NCI-H2107 (cell line): ENCODE measurements at regions not wholly inside any gene's neighbourhood (a gene's known extent, or its start where the extent isn't known, plus 50 kb on each side); places are given as distances from the start of the nearest gene placed in this dataset.
"Not testable (repeated sequence)": the region's sequence is repeated elsewhere in the genome, so short reads cannot be mapped to it uniquely, and the experiment has no call there.

Experiments
- DNase-seq: peaks from one replicate; lab custom pipeline; 2025; lab: John Stamatoyannopoulos, UW

GRCh38 chr16:80123189-80123588, 417.6 kb upstream of the DYNLRB2 start:
- DNase-seq = no peak

- DNase-seq = no peak
These were observed 418.7 kb upstream of the DYNLRB2 start for GRCh38 chr16:80122115-80122514.

- DNase-seq = no peak
These were observed 419.3 kb upstream of the DYNLRB2 start for GRCh38 chr16:80121522-80121909.

- no peak for DNase-seq
These were observed 419.8 kb upstream of the DYNLRB2 start for GRCh38 chr16:80120899-80121521.

GRCh38 chr16:80117556-80118130, 423.1 kb upstream of the DYNLRB2 start:
- no peak for DNase-seq

- DNase-seq = no peak
These were observed 424.1 kb upstream of the DYNLRB2 start for GRCh38 chr16:80116711-80117110.

GRCh38 chr16:80114699-80115098, 426.1 kb upstream of the DYNLRB2 start:
- DNase-seq = no peak

GRCh38 chr16:80113873-80114574, 426.8 kb upstream of the DYNLRB2 start:
- DNase-seq = no peak

- DNase-seq = no peak
These were observed 431.2 kb upstream of the DYNLRB2 start for GRCh38 chr16:80109581-80109980.

GRCh38 chr16:80107900-80108299, 432.9 kb upstream of the DYNLRB2 start:
- no peak for DNase-seq

- DNase-seq = no peak
These were observed 435.0 kb upstream of the DYNLRB2 start for GRCh38 chr16:80105751-80106150.

GRCh38 chr16:80105160-80105559, 435.6 kb upstream of the DYNLRB2 start:
- no peak for DNase-seq

- no peak for DNase-seq
These were observed 436.4 kb upstream of the DYNLRB2 start for GRCh38 chr16:80104401-80104800.

GRCh38 chr16:80103463-80103862, 437.3 kb upstream of the DYNLRB2 start:
- DNase-seq = no peak

- DNase-seq = no peak
These were observed 439.8 kb upstream of the DYNLRB2 start for GRCh38 chr16:80100846-80101451.

GRCh38 chr16:80100186-80100585, 440.6 kb upstream of the DYNLRB2 start:
- DNase-seq = no peak

- no peak for DNase-seq
These were observed 443.7 kb upstream of the DYNLRB2 start for GRCh38 chr16:80097098-80097497.

- DNase-seq = no peak
These were observed 448.1 kb upstream of the DYNLRB2 start for GRCh38 chr16:80092681-80093080.

- DNase-seq = not testable (repeated sequence)
These were observed 449.3 kb upstream of the DYNLRB2 start for GRCh38 chr16:80091453-80091852.

GRCh38 chr16:80085606-80086005, 455.2 kb upstream of the DYNLRB2 start:
- no peak for DNase-seq

- no peak for DNase-seq
These were observed 456.2 kb upstream of the DYNLRB2 start for GRCh38 chr16:80084614-80085013.

GRCh38 chr16:80084163-80084562, 456.6 kb upstream of the DYNLRB2 start:
- DNase-seq = no peak

- DNase-seq = no peak
These were observed 457.9 kb upstream of the DYNLRB2 start for GRCh38 chr16:80082906-80083305.
